NCI-H1930 (cell line): ENCODE measurements at regions not wholly inside any gene's neighbourhood (a gene's known extent, or its start where the extent isn't known, plus 50 kb on each side); places are given as distances from the start of the nearest gene placed in this dataset.
"Not testable (repeated sequence)": the region's sequence is repeated elsewhere in the genome, so short reads cannot be mapped to it uniquely, and the experiment has no call there.

Experiments
- DNase-seq, 2 experiments: peaks; one replicate each; lab custom pipeline; 2025; lab: John Stamatoyannopoulos, UW

- no peak for DNase-seq
Measured at GRCh38 chr6:158920311-158920905, 79.6 kb downstream of the RSPH3 start.

- no peak for DNase-seq
Measured at GRCh38 chr6:158919865-158920264, 80.1 kb downstream of the RSPH3 start.

- no peak for DNase-seq
Measured at GRCh38 chr6:158916617-158917016, 83.4 kb downstream of the RSPH3 start.

- no peak for DNase-seq
Measured at GRCh38 chr6:158914923-158915322, 85.1 kb downstream of the RSPH3 start.

GRCh38 chr6:158913580-158913979, 86.4 kb downstream of the RSPH3 start:
- DNase-seq = no peak

- no peak for DNase-seq
Measured at GRCh38 chr6:158912655-158913054, 87.3 kb downstream of the RSPH3 start.

- DNase-seq = no peak
Measured at GRCh38 chr6:158911746-158912480, 88.1 kb downstream of the RSPH3 start.

GRCh38 chr6:158910484-158911440, 89.2 kb downstream of the RSPH3 start:
- no peak for DNase-seq

GRCh38 chr6:158909938-158910337, 90.1 kb downstream of the RSPH3 start:
- no peak for DNase-seq

GRCh38 chr6:158908606-158909005, 89.4 kb upstream of the EZR start:
- DNase-seq = no peak

- no peak for DNase-seq
Measured at GRCh38 chr6:158907931-158908330, 88.8 kb upstream of the EZR start.

- DNase-seq = no peak
Measured at GRCh38 chr6:158906926-158907325, 87.8 kb upstream of the EZR start.

- no peak for DNase-seq
Measured at GRCh38 chr6:158905277-158905676, 86.1 kb upstream of the EZR start.

- no peak for DNase-seq
Measured at GRCh38 chr6:158903801-158904200, 84.6 kb upstream of the EZR start.

- DNase-seq = no peak
Measured at GRCh38 chr6:158900663-158901312, 81.6 kb upstream of the EZR start.

- DNase-seq = no peak
Measured at GRCh38 chr6:158897236-158897635, 78.1 kb upstream of the EZR start.

GRCh38 chr6:158895661-158896060, 76.5 kb upstream of the EZR start:
- no peak for DNase-seq

GRCh38 chr6:158894193-158894592, 75.0 kb upstream of the EZR start:
- no peak for DNase-seq

GRCh38 chr6:158892266-158892665, 73.1 kb upstream of the EZR start:
- no peak for DNase-seq

GRCh38 chr6:158891560-158891959, 72.4 kb upstream of the EZR start:
- DNase-seq = not testable (repeated sequence)

GRCh38 chr6:158888171-158888570, 69.0 kb upstream of the EZR start:
- not testable (repeated sequence) for DNase-seq

GRCh38 chr6:158886346-158886977, 67.3 kb upstream of the EZR start:
- not testable (repeated sequence) for DNase-seq
